HG03521 (cell line): ENCODE measurements at regions not wholly inside any gene's neighbourhood (a gene's known extent, or its start where the extent isn't known, plus 50 kb on each side); places are given as distances from the start of the nearest gene placed in this dataset.
"Not testable (repeated sequence)": the region's sequence is repeated elsewhere in the genome, so short reads cannot be mapped to it uniquely, and the experiment has no call there.

Experiments used
- ATAC-seq: cut with Tn5 transposase; IDR thresholded peaks from one replicate; pipeline ENCODE4 v1.9.1; 2021; ENCODE audit warnings: mild to moderate bottlenecking, moderate library complexity; ENCODE audit not compliant: unreplicated experiment

GRCh38 chrX:138945219-138945618, 233.7 kb upstream of the FGF13 start:
- ATAC-seq: no peak

GRCh38 chrX:138939038-138939437, 227.5 kb upstream of the FGF13 start:
- ATAC-seq: no peak

DNA sequence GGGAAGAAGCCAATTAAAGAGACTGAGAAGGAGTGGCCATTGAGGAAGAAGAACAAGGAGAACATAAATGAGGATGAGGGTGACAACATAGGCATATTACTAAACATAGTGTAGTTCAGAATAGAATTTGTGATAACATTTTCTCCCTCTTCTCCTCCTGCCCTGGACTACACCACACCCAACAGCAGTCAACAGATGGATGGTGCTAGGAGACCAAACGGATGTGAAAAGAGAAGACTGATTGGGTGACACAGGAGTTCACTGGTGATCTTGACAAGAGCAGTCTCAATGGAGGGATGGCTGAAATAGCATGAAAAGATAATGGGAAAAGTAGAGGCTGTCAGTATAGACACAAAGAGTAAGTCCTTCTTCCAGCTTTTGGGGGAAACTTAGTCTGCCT, 226.5 kb upstream of the FGF13 start:
- ATAC-seq: no peak

DNA sequence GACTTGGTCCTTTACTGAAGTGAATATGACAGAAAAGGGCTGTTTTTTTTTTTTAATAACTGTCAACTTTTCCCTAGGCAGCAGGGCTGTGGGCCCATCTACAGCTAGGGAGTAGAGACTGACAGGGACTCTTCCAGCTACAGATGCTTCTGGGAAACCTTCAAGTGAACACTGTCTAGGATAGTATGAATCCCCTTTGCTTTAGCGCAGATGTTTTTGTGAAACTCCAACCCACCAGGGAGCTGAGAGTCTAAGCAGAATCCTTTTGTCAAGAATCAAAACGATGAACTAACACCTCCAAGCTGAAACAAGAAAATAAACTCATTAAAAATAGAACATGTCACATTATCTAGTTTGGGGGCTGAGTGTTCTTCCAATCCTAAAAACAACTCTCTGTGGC, 219.7 kb upstream of the FGF13 start:
- no peak for ATAC-seq

GRCh38 chrX:138930583-138930945, 219.0 kb upstream of the FGF13 start:
- no peak for ATAC-seq

DNA sequence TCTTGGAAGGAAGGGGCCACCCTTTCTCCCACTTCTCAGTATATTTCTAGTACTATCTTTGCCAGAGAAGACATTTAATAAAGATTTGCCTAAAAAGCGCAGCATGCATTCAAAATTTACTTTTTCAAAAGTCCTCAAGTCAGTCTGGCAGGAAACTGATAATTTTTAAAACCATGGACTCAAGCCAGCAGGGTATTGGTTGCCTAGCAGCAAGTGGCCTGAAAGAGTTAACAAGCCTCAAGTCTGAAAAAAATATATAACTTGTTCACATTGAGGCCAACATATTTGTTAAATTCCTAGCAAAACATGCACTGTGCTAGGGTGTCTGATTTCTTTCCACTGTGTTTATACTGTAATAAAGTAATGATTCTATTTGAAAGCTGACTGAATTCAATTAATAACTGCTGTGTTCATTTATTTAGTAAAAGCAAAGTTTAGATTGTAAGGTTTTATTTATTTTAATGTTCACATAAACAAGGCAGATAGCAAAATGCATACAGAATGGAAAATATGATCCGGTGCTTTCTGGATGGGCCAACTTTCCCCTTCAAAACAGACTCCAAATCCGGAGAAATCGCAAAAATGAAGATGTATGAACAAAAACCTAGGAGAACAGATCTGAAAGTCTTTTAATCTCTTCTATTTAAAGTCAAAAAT, 218.5 kb upstream of the FGF13 start:
- ATAC-seq: no peak

DNA sequence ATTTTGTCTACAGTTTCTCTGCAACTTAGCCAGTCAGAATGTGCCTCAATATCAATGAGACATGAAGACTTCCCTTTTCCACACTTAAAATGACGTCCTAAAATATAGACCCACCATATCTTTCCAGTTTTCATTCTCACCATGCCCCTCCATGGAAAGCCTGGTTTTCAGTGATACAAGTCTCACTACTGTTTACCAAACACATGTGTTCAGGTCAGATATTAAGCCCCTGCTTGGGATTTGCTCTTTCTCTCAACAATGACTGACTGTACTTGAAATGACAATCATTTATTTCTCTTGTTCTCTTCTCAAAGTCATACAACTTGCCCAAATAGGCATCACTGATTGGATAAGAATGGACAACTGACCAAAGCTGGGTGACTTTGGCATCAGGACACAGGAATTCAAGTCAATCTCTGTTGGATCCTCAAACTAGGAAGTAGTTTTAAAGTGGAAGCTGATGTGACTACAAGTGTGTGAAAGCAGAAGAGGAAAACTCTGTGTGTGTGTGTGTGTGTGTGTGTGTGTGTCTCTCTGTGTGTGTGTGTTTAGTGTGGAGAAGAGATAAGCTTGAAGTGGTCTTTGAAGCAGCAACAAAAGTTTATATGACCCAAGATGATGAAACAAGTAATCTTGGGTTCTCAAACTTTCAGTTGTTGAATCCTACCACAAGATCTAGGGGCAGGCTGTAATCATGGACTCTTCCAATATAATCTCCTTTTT, 217.4 kb upstream of the FGF13 start:
- ATAC-seq: no peak

GRCh38 chrX:138925330-138925729, 213.8 kb upstream of the FGF13 start:
- no peak for ATAC-seq

DNA sequence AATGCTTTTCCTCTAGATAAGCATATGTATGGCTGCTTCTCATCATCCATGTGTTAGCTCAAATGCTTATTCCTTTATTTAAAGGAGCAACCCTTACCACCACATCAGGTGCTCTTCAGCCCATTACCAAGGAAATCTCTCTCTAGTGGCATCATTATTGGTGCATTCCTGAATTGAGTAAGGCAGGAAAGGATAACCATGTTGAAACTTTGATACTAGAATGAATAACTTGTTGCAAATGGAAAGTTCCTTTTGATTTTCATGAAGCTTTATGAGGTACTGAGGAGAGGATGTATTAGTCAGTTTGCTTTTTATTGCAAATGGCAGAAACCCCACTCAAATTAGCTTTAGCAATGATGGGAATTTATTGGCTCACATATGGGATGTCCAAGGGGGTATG, 212.3 kb upstream of the FGF13 start:
- no peak for ATAC-seq

DNA sequence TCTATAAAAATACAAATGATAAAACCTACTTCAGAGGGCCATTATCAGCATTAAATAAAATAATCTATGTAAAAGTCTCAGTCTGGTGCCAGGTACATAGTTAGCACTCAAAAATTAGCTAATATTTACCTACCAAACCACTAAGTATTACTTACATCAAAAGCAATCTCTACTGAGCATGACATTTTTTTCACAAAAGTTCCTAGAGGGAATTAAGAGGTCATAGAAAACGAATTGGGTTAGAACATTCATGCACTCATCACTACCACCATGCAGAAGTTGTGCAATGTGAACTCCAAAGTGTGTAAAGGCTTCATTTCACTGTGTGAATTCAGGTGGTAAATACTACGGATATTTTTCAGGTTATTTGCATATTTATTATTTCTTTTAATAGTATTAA, 209.5 kb upstream of the FGF13 start:
- ATAC-seq: no peak

GRCh38 chrX:138917781-138918180, 206.3 kb upstream of the FGF13 start:
- no peak for ATAC-seq

DNA sequence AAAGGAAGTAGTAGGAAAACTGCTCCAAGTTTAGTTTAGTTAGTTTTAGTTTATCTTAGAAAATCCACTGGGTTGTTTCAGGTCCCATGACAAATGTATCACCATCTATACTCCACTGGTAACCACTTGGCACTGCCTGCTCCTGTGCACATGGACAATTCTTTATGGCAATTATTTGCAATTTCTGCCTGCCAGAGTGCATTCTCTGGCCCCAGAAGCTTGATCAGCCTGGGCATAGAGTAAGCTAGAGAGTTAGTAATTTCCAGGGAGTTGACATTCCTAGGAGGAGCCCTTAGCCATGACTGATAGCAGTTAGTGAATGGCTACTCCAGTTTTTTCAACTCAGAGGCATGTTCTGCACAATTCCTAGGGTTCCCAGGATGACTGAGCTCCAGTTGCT, 203.2 kb upstream of the FGF13 start:
- no peak for ATAC-seq

DNA sequence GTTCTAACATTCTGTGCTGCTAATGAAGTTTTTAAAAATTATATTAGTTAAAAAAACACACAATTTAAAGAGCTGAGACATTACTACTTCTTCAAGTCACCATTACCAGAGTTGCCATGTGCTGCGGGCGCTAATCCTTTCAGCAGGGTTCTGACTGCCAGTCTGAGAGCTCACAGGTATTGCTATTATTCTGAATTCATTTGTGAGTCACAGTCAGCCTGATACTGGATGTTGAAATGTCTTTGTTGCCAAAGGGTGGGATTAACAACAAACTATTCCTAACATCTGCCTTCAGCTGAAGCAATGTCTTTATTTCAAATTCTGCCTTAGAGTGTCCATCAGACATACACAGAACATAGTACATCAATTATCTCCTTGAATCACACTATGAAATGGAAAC, 197.1 kb upstream of the FGF13 start:
- no peak for ATAC-seq

- no peak for ATAC-seq
Observed at GRCh38 chrX:138897621-138898492, 186.3 kb upstream of the FGF13 start.

- ATAC-seq: no peak
Observed at GRCh38 chrX:138890491-138890890, 179.0 kb upstream of the FGF13 start.

DNA sequence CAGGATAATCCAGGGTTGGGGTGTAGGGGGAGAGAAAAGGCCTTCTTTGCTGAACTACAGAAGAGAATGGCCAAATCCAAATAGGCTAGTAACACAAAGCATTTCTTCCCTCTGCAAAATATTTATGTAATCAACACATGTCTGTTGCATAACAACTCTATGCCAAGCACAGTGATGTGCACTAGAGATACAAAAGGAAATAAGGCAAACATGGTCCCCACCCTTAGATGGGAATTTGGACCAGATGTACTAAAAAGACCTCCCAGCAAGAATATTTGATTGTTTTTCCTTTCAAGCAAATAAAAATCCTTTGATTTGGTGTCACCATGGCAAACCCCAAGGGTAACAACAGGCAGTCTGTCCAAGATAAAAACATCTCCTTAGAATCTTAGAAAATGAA, 177.6 kb upstream of the FGF13 start:
- ATAC-seq: no peak

DNA sequence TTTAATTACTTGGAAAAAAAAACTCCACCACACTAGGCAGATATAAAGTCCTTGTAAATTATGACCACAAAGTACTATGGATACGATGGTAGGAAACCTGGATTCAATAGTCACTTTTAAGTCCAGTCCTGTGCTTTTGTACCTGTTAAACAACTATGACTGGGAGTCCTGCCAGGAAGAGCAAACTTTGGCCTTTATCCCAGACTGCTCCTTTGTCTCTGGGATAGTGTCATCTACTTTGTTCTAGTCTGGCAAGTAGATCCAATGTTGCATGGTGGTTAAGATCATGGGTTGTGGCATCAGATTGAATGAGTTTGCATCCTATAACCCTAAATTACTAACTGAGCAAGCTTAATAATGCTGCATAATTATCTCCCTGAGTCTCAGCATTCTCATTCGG, 175.3 kb upstream of the FGF13 start:
- ATAC-seq: no peak

DNA sequence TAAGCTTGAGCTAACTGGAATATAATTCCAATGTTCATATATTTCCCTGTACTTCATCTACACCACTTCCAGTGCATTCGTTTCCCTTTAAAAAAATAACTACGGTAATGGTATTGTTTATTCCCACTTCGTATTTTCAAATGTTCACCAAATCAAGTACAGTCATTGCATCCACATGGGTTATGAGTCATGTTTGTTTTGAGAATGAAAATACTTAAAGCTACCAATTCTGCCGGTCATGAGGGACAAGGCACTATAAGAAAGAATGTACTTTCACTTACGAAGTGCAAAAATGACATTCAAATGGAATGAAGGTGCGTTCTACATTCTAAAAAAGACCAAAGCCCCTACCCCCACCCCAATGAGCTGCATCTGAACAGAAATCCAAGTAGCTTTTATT, 174.4 kb upstream of the FGF13 start:
- no peak for ATAC-seq

DNA sequence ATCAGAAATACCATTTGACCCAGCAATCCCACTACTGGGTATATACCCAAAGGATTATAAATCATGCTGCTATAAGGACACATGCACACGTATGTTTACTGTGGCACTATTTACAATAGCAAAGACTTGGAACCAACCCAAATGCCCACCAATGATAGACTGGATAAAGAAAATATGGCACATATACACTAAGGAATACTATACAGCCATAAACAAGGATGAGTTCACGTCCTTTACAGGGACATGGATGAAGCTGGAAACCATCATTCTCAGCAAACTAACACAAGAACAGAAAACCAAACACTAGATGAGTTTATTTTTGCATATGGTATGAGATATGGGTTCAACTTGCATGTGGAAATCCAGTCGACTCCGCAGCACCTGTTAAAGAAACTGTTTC, 168.8 kb upstream of the FGF13 start:
- not testable (repeated sequence) for ATAC-seq

GRCh38 chrX:138877746-138878145, 166.2 kb upstream of the FGF13 start:
- ATAC-seq: no peak

- ATAC-seq: no peak
Observed at GRCh38 chrX:138875472-138875871, 164.0 kb upstream of the FGF13 start.
